PC-9 (cell line): ENCODE measurements at regions not wholly inside any gene's neighbourhood (a gene's known extent, or its start where the extent isn't known, plus 50 kb on each side); places are given as distances from the start of the nearest gene placed in this dataset.

Experiments used
- BruUV-seq: library from RNA; stranded (reverse); fragments of 400-500 nt; replicated peaks from 2 replicates; lab custom pipeline; 2021; lab: Mats Ljungman, UMichigan
- CTCF ChIA-PET: fragments of 300-600 bp; sonication (Branson Sonifier 250); formaldehyde crosslinking; loops from one replicate; lab custom pipeline; 2022; ENCODE audit warnings: antibody characterized with exemption; lab: Charles Lee
- POLR2A ChIA-PET: fragments of 300-600 bp; sonication (Branson Sonifier 250); formaldehyde crosslinking; loops from one replicate; lab custom pipeline; 2022; ENCODE audit warnings: antibody characterized with exemption; ENCODE audit not compliant: unreplicated experiment; lab: Charles Lee
- DNase-seq, 2 experiments: peaks; one replicate each; pipeline versions ENCODE4 v3.0.0 to v3.0.0-alpha.2; 2015 to 2022; ENCODE audit warnings: mixed read lengths in 1 of 2
- H2AFZ ChIP-seq: fragments of 200-600 bp; sonication (generic); 2 replicates; pipeline ENCODE4 v1.8.1; 2017; ENCODE audit warnings: antibody characterized with exemption
- H3F3A ChIP-seq: fragments of 200-600 bp; sonication (generic); 2 replicates; pipeline ENCODE4 v1.8.1; 2017; ENCODE audit warnings: antibody characterized with exemption, mild to moderate bottlenecking, low read depth; ENCODE audit not compliant: insufficient read depth
- H3K27ac ChIP-seq: fragments of 200-600 bp; sonication (generic); 2 replicates; pipeline ENCODE4 v1.6.1; 2016; ENCODE audit warnings: mixed run types
- H3K27me3 ChIP-seq: fragments of 200-600 bp; sonication (generic); 2 replicates; pipeline ENCODE4 v1.6.1; 2016; ENCODE audit warnings: low read depth, mixed run types; ENCODE audit not compliant: insufficient read depth
- H3K36me3 ChIP-seq: fragments of 200-600 bp; sonication (generic); 2 replicates; pipeline ENCODE4 v1.6.1; 2016; ENCODE audit warnings: low read depth, mixed run types
- H3K4me1 ChIP-seq: fragments of 200-600 bp; sonication (generic); replicated peaks from 2 replicates; pipeline ENCODE4 v1.6.1; 2016; ENCODE audit warnings: mixed run types; ENCODE audit not compliant: insufficient read depth
- H3K4me2 ChIP-seq: fragments of 200-600 bp; sonication (generic); 2 replicates; pipeline ENCODE4 v1.6.1; 2017; ENCODE audit warnings: mixed run types
- H3K4me3 ChIP-seq: fragments of 200-600 bp; sonication (generic); 2 replicates; pipeline ENCODE4 v1.6.1; 2016; ENCODE audit warnings: mixed run types
- H3K79me2 ChIP-seq: fragments of 200-600 bp; sonication (generic); 2 replicates; pipeline ENCODE4 v1.6.1; 2017; ENCODE audit warnings: low read depth, mixed run types
- H3K9me2 ChIP-seq: fragments of 200-600 bp; sonication (generic); 2 replicates; pipeline ENCODE4 v1.8.1; 2017; ENCODE audit warnings: mild to moderate bottlenecking; ENCODE audit not compliant: insufficient read depth
- H3K9me3 ChIP-seq: fragments of 200-600 bp; sonication (generic); 2 replicates; pipeline ENCODE4 v1.8.1; 2016; ENCODE audit warnings: low read depth; ENCODE audit not compliant: insufficient read depth
- H4K20me1 ChIP-seq: fragments of 200-600 bp; sonication (generic); 2 replicates; pipeline ENCODE4 v1.8.1; 2017; ENCODE audit not compliant: insufficient read depth
- EZH2 ChIP-seq: fragments of 200-600 bp; sonication (generic); IDR thresholded peaks from 2 replicates; pipeline ENCODE4 v1.8.0; 2017; ENCODE audit warnings: antibody characterized with exemption, low read depth
- intact Hi-C: fragments of 100-400 bp; cut with micrococcal nuclease; formaldehyde crosslinking; loops from one replicate; pipeline ENCODE4 v1.10.0; 2022; ENCODE audit not compliant: unreplicated experiment
- TF ChIP-seq, protein P1 (sequence below): fragments of 200-600 bp; sonication (generic); conservative IDR thresholded peaks from 2 replicates; pipeline ENCODE4 v1.6.1; 2017; ENCODE audit warnings: mixed run types, antibody characterized with exemption, mild to moderate bottlenecking, moderate library complexity

- Histone ChIP-seq H4K20me1 (no peaks in the 10 kb centered on the region), H2AFZ (no peak overlapping the region), H3K9me2 (no peaks in the 10 kb centered on the region), H3K4me2 (no peak overlapping the region), H3K36me3 (no peaks in the 10 kb centered on the region), H3K4me3 (no peak overlapping the region), H3K4me1 (no peaks in the 10 kb centered on the region), H3F3A (no peaks in the 10 kb centered on the region), H3K27me3 (no peaks in the 10 kb centered on the region), H3K79me2 (no peaks in the 10 kb centered on the region), H3K27ac (no peak overlapping the region), H3K9me3 (no peaks in the 10 kb centered on the region)
- ChIA-PET POLR2A (no interaction called here), CTCF (no interaction called here)
- BruUV-seq: no TSS peak
- TF ChIP-seq EZH2: no peak
- TF ChIP-seq, protein P1, sequence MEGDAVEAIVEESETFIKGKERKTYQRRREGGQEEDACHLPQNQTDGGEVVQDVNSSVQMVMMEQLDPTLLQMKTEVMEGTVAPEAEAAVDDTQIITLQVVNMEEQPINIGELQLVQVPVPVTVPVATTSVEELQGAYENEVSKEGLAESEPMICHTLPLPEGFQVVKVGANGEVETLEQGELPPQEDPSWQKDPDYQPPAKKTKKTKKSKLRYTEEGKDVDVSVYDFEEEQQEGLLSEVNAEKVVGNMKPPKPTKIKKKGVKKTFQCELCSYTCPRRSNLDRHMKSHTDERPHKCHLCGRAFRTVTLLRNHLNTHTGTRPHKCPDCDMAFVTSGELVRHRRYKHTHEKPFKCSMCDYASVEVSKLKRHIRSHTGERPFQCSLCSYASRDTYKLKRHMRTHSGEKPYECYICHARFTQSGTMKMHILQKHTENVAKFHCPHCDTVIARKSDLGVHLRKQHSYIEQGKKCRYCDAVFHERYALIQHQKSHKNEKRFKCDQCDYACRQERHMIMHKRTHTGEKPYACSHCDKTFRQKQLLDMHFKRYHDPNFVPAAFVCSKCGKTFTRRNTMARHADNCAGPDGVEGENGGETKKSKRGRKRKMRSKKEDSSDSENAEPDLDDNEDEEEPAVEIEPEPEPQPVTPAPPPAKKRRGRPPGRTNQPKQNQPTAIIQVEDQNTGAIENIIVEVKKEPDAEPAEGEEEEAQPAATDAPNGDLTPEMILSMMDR: no peak
- intact Hi-C loops: no loop called here
- DNase-seq: no peak
Measured at GRCh38 chr7:41824284-41824683, 121.4 kb upstream of the INHBA start.

DNA sequence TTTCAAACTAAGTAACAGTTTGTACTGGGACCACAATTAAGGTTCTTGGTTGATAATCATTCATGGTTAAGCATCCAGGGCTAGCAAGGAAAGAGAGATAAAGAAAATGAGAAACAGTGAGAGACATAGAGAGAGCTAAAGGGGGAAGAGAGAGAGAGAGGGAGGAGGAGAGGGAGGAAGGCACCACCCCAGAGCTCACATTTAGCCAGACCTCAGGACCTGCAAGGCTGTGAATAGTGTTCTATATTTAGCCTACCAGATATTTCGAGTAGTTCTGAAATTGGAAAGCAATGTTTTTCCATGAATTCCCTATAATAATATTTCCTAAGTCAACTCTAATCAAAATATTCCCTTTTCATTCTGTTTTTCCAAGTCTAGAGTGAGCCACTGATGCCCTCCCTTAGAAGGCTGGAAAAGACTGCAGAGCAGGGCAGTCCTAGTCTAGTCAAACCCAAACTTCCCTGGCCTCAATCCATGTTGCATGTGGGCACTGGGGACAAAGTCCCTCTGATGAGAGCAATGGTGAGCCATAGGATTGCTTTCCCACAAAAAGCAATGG is 119.4 kb upstream of the INHBA start:
- DNase-seq: no peak
- Histone ChIP-seq H3K9me2 (no peaks in the 10 kb centered on the region), H3K36me3 (no peaks in the 10 kb centered on the region), H4K20me1 (no peaks in the 10 kb centered on the region), H2AFZ (no peak overlapping the region), H3K27me3 (no peaks in the 10 kb centered on the region), H3K4me2 (no peak overlapping the region), H3K4me1 (no peaks in the 10 kb centered on the region), H3K79me2 (no peaks in the 10 kb centered on the region), H3K9me3 (no peaks in the 10 kb centered on the region), H3K27ac (no peak overlapping the region), H3F3A (no peaks in the 10 kb centered on the region), H3K4me3 (no peak overlapping the region)
- no TSS peak for BruUV-seq
- CTCF ChIA-PET: no interaction called here
- POLR2A ChIA-PET: no interaction called here
- intact Hi-C loops: no loop called here
- TF ChIP-seq, protein P1: no peak
- TF ChIP-seq EZH2: no peak

DNA sequence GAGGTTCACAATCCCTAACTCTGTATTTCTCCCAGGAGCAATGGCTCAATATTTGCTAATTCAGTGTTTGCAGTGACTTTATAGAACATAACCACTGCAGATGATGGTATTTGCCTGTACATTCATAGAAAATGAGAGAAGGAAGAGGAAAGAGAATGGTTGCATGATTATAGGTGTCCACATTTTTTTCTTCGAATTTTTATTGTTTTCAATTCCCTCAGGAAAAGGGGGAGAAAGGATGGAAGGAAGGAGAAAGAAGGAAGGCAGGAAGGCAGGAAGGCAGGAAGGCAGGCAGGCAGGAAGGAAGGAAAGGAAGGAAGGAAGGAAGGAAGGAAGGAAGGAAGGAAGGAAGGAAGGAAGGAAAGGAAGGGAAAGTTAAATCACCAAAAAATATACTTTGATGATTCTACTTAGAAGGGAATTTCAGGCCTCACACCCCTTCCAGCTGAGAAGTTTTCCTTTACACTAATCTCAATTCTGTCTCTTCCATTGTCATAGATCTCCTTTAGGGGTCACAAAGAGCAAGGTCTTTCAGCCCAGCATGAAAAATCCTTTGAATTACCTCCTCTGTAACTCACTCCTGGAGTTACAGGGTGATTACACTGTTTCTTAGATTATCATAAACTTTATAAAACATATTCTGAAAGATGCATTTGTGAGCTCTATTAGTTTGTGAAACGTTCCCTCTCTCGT is 118.8 kb upstream of the INHBA start:
- BruUV-seq: no TSS peak
- no peak overlapping the region for H2AFZ ChIP-seq
- H3F3A ChIP-seq: no peaks in the 10 kb centered on the region
- no peak overlapping the region for H3K27ac ChIP-seq
- no peaks in the 10 kb centered on the region for H3K9me3 ChIP-seq
- TF ChIP-seq EZH2: no peak
- TF ChIP-seq, protein P1: no peak
- ChIA-PET CTCF (no interaction called here), POLR2A (no interaction called here)
- H3K9me2 ChIP-seq: no peaks in the 10 kb centered on the region
- no peaks in the 10 kb centered on the region for H4K20me1 ChIP-seq
- H3K4me3 ChIP-seq: no peak overlapping the region
- H3K4me1 ChIP-seq: no peaks in the 10 kb centered on the region
- no peak for DNase-seq
- intact Hi-C loops: no loop called here
- H3K79me2 ChIP-seq: no peaks in the 10 kb centered on the region
- no peaks in the 10 kb centered on the region for H3K27me3 ChIP-seq
- H3K4me2 ChIP-seq: no peak overlapping the region
- H3K36me3 ChIP-seq: no peaks in the 10 kb centered on the region
